ENCODE measurements at regions not wholly inside any gene's neighbourhood (a gene's known extent, or its start where the extent isn't known, plus 50 kb on each side); places are given as distances from the start of the nearest gene placed in this dataset.
A peak's percentile ranks its signal among the peaks of the same experiment; 100 is the strongest.

- CTCF ChIA-PET (ENCODE audit: unreplicated experiment): interaction anchor here (1.0 kb wide), 1 partner anchor 12 kb away, joined by 4 read pairs; no protein-coding TSS in a partner anchor
- no TSS peak for BruUV-seq (replicated peaks)
- Histone ChIP-seq H3K79me2 (ENCODE audit: insufficient read depth, low read depth, low read length) (no peaks in the 10 kb centered on the region), H3K27ac (ENCODE audit: low read depth, low read length, poor library complexity, severe bottlenecking) (no peak overlapping the region), H4K20me1 (ENCODE audit: insufficient read depth, low read length) (no peaks in the 10 kb centered on the region), H3K36me3 (ENCODE audit: insufficient read depth, low read length) (no peaks in the 10 kb centered on the region), H3K4me1 (ENCODE audit: insufficient read depth, low read length, poor library complexity, severe bottlenecking) (no peaks in the 10 kb centered on the region), H3K9me3 (ENCODE audit: low read length) (no peaks in the 10 kb centered on the region), H3K4me3 (ENCODE audit: low read depth, low read length, poor library complexity, severe bottlenecking) (no peak overlapping the region), H3K4me2 (ENCODE audit: low read length) (0 out of 2 replicates have a peak overlapping the region, but pooled peaks have one; percentile 9), H3K9me2 (ENCODE audit: insufficient read depth, low read length) (no peaks in the 10 kb centered on the region), H2AFZ (ENCODE audit: low read length) (peak overlapping the region; percentile 13; the same call in 1 of the 2 replicates)
- intact Hi-C loops (cut with micrococcal nuclease; ENCODE audit: unreplicated experiment): loop anchor here (2.0 kb wide), 1 partner anchor 117 kb away; no protein-coding TSS in a partner anchor
- DNase-seq (ENCODE audit: low spot score): peak; percentile 48
- POLR2A ChIA-PET: no interaction called here
- no peak for TF ChIP-seq EZH2phosphoT487 (IDR thresholded peaks at IDR 0.05; ENCODE audit: borderline replicate concordance, low read depth, low read length)
- TF ChIP-seq CTCF (conservative IDR thresholded peaks at IDR 0.05; ENCODE audit: low read length): peak; percentile 98
These were observed 262.0 kb upstream of the UMPS start for GRCh38 chr3:124467980-124468902.

- Histone ChIP-seq H3K36me3 (ENCODE audit: insufficient read depth, low read length) (no peaks in the 10 kb centered on the region), H4K20me1 (ENCODE audit: insufficient read depth, low read length) (no peaks in the 10 kb centered on the region), H3K9me3 (ENCODE audit: low read length) (no peaks in the 10 kb centered on the region), H3K4me1 (ENCODE audit: insufficient read depth, low read length, poor library complexity, severe bottlenecking) (no peaks in the 10 kb centered on the region), H2AFZ (ENCODE audit: low read length) (no peak overlapping the region), H3K9me2 (ENCODE audit: insufficient read depth, low read length) (no peaks in the 10 kb centered on the region), H3K4me2 (ENCODE audit: low read length) (no peak overlapping the region), H3K27ac (ENCODE audit: low read depth, low read length, poor library complexity, severe bottlenecking) (no peak overlapping the region), H3K4me3 (ENCODE audit: low read depth, low read length, poor library complexity, severe bottlenecking) (no peak overlapping the region), H3K79me2 (ENCODE audit: insufficient read depth, low read depth, low read length) (no peaks in the 10 kb centered on the region)
- intact Hi-C loops (cut with micrococcal nuclease; ENCODE audit: unreplicated experiment): loop anchor here (2.0 kb wide), 1 partner anchor 119 kb away; no protein-coding TSS in a partner anchor
- no peak for TF ChIP-seq CTCF (conservative IDR thresholded peaks at IDR 0.05; ENCODE audit: low read length)
- TF ChIP-seq EZH2phosphoT487 (IDR thresholded peaks at IDR 0.05; ENCODE audit: borderline replicate concordance, low read depth, low read length): no peak
- no peak for DNase-seq (ENCODE audit: low spot score)
- no TSS peak for BruUV-seq (replicated peaks)
- ChIA-PET POLR2A (interaction anchor here (0.6 kb wide), 3 partner anchors 10 to 547 kb away, joined by 3 to 7 read pairs (median 3); no protein-coding TSS in a partner anchor), CTCF (ENCODE audit: unreplicated experiment) (no interaction called here)
These were observed 260.7 kb upstream of the UMPS start for GRCh38 chr3:124469555-124469954.

- no peaks in the 10 kb centered on the region for H3K79me2 ChIP-seq (ENCODE audit: insufficient read depth, low read depth, low read length)
- DNase-seq (ENCODE audit: low spot score): no peak
- H3K4me2 ChIP-seq (ENCODE audit: low read length): no peak overlapping the region
- ChIA-PET CTCF (ENCODE audit: unreplicated experiment) (no interaction called here), POLR2A (no interaction called here)
- H3K36me3 ChIP-seq (ENCODE audit: insufficient read depth, low read length): no peaks in the 10 kb centered on the region
- TF ChIP-seq CTCF (conservative IDR thresholded peaks at IDR 0.05; ENCODE audit: low read length) (no peak), EZH2phosphoT487 (IDR thresholded peaks at IDR 0.05; ENCODE audit: borderline replicate concordance, low read depth, low read length) (no peak)
- no peaks in the 10 kb centered on the region for H4K20me1 ChIP-seq (ENCODE audit: insufficient read depth, low read length)
- intact Hi-C loops (cut with micrococcal nuclease; ENCODE audit: unreplicated experiment): no loop called here
- H3K9me3 ChIP-seq (ENCODE audit: low read length): no peaks in the 10 kb centered on the region
- H3K4me3 ChIP-seq (ENCODE audit: low read depth, low read length, poor library complexity, severe bottlenecking): no peak overlapping the region
- H2AFZ ChIP-seq (ENCODE audit: low read length): no peak overlapping the region
- BruUV-seq (replicated peaks): no TSS peak
- H3K4me1 ChIP-seq (ENCODE audit: insufficient read depth, low read length, poor library complexity, severe bottlenecking): no peaks in the 10 kb centered on the region
- no peaks in the 10 kb centered on the region for H3K9me2 ChIP-seq (ENCODE audit: insufficient read depth, low read length)
- no peak overlapping the region for H3K27ac ChIP-seq (ENCODE audit: low read depth, low read length, poor library complexity, severe bottlenecking)
These were observed 251.4 kb upstream of the UMPS start for GRCh38 chr3:124478830-124479229.

All from OCI-LY7 (cell line).